ENCODE measurements at regions not wholly inside any gene's neighbourhood (a gene's known extent, or its start where the extent isn't known, plus 50 kb on each side); places are given as distances from the start of the nearest gene placed in this dataset.
"Not testable (repeated sequence)": the region's sequence is repeated elsewhere in the genome, so short reads cannot be mapped to it uniquely, and the experiment has no call there.

GRCh38 chr5:63101870-63102269 lies 523.3 kb downstream of the LRRC70 start:
- DNase-seq (ENCODE audit: low spot score in 2 of 2) = no peak
- H3K27ac ChIP-seq = no peak overlapping the region
- WGBS = 86% methylated on average over 1 of the region's 1 CpG

GRCh38 chr5:63097286-63097685 lies 518.7 kb downstream of the LRRC70 start:
- WGBS = 100% methylated on average over 1 of the region's 1 CpG
- no peak overlapping the region for H3K4me3 ChIP-seq
- TF ChIP-seq EP300 (IDR thresholded peaks at IDR 0.05) = no peak
- TF ChIP-seq POLR2A (IDR thresholded peaks at IDR 0.05) = no peak
- no peak for TF ChIP-seq CTCF (IDR thresholded peaks at IDR 0.05)
- TF ChIP-seq POLR2AphosphoS5 (IDR thresholded peaks at IDR 0.05) = no peak
- H3K27me3 ChIP-seq = no peaks in the 10 kb centered on the region
- no peak for DNase-seq (ENCODE audit: low spot score in 2 of 2)
- no peaks in the 10 kb centered on the region for H3K36me3 ChIP-seq
- H3K27ac ChIP-seq = no peak overlapping the region
- H3K9me3 ChIP-seq = no peaks in the 10 kb centered on the region
- H3K4me1 ChIP-seq = no peaks in the 10 kb centered on the region

More at GRCh38 chr5:63101870-63102269, 523.3 kb downstream of the LRRC70 start:
- Histone ChIP-seq H3K27me3 (no peaks in the 10 kb centered on the region), H3K9me3 (no peaks in the 10 kb centered on the region), H3K36me3 (no peaks in the 10 kb centered on the region), H3K4me3 (no peak overlapping the region), H3K4me1 (no peaks in the 10 kb centered on the region)
- TF ChIP-seq EP300 (IDR thresholded peaks at IDR 0.05) (no peak), POLR2AphosphoS5 (IDR thresholded peaks at IDR 0.05) (no peak), CTCF (IDR thresholded peaks at IDR 0.05) (no peak), POLR2A (IDR thresholded peaks at IDR 0.05) (no peak)

GRCh38 chr5:63094730-63095129 lies 516.1 kb downstream of the LRRC70 start:
- DNase-seq (ENCODE audit: low spot score in 2 of 2) = no peak
- Histone ChIP-seq H3K4me1 (no peaks in the 10 kb centered on the region), H3K27ac (no peak overlapping the region), H3K9me3 (no peaks in the 10 kb centered on the region), H3K4me3 (no peak overlapping the region), H3K27me3 (no peaks in the 10 kb centered on the region), H3K36me3 (no peaks in the 10 kb centered on the region)
- TF ChIP-seq POLR2A (IDR thresholded peaks at IDR 0.05) (no peak), EP300 (IDR thresholded peaks at IDR 0.05) (no peak), POLR2AphosphoS5 (IDR thresholded peaks at IDR 0.05) (no peak), CTCF (IDR thresholded peaks at IDR 0.05) (no peak)
- WGBS = 75% methylated on average over 6 of the region's 6 CpGs

- 52% methylated on average over 1 of the region's 1 CpG for WGBS
These were observed 510.5 kb downstream of the LRRC70 start for GRCh38 chr5:63089147-63089546.

GRCh38 chr5:63085561-63085960 lies 506.9 kb downstream of the LRRC70 start:
- H3K27me3 ChIP-seq = no peaks in the 10 kb centered on the region
- no peaks in the 10 kb centered on the region for H3K9me3 ChIP-seq
- DNase-seq (ENCODE audit: low spot score in 2 of 2) = no peak
- no peak overlapping the region for H3K27ac ChIP-seq
- TF ChIP-seq EP300 (IDR thresholded peaks at IDR 0.05) (no peak), POLR2A (IDR thresholded peaks at IDR 0.05) (no peak), CTCF (IDR thresholded peaks at IDR 0.05) (no peak), POLR2AphosphoS5 (IDR thresholded peaks at IDR 0.05) (no peak)
- 58% methylated on average over 2 of the region's 2 CpGs for WGBS
- no peaks in the 10 kb centered on the region for H3K4me1 ChIP-seq
- H3K4me3 ChIP-seq = no peak overlapping the region
- H3K36me3 ChIP-seq = no peaks in the 10 kb centered on the region

More at GRCh38 chr5:63089147-63089546, 510.5 kb downstream of the LRRC70 start:
- Histone ChIP-seq H3K27me3 (no peaks in the 10 kb centered on the region), H3K4me3 (no peak overlapping the region), H3K9me3 (no peaks in the 10 kb centered on the region), H3K27ac (no peak overlapping the region), H3K4me1 (no peaks in the 10 kb centered on the region), H3K36me3 (no peaks in the 10 kb centered on the region)
- DNase-seq (ENCODE audit: low spot score in 2 of 2) = no peak
- TF ChIP-seq POLR2A (IDR thresholded peaks at IDR 0.05) (no peak), POLR2AphosphoS5 (IDR thresholded peaks at IDR 0.05) (no peak), EP300 (IDR thresholded peaks at IDR 0.05) (no peak), CTCF (IDR thresholded peaks at IDR 0.05) (no peak)

GRCh38 chr5:63083689-63084088 lies 505.1 kb downstream of the LRRC70 start:
- DNase-seq (ENCODE audit: low spot score in 2 of 2); H3K9me3 ChIP-seq; H3K4me1 ChIP-seq; H3K27me3 ChIP-seq; H3K4me3 ChIP-seq; H3K27ac ChIP-seq; H3K36me3 ChIP-seq: not testable (repeated sequence)
- whole genome bisulfite sequencing = 100% methylated on average over 4 of the region's 22 CpGs

Data from suprapubic skin (tissue), 4 donors.